ENCODE measurements at regions not wholly inside any gene's neighbourhood (a gene's known extent, or its start where the extent isn't known, plus 50 kb on each side); places are given as distances from the start of the nearest gene placed in this dataset.

DNA sequence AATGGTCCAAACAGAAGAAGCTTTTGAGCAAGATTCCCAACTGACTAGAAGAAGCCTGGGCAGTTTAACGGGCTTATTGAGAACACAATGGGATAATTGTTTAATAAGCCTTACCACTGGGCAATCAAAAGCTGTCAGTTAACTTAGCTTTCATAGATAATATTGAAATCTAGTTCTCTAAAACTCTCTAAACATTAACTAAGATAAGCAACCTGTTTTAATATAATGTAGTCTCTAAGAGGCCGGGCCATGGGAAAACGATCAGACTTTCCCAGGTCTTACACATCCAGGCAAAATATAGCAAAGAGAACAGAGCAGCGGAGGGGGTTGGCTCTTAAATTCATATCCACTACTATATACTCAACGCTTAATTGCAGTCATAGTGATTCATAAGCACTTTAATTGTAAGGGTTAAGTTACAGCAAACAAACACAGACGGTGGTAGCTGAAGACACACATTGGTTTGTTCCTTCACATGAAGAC lies 128.0 kb upstream of the FAM83B start:
- Histone ChIP-seq H3K36me3 (no peaks in the 10 kb centered on the region), H3K4me3 (no peak overlapping the region), H3K27ac (no peak overlapping the region), H3K9me3 (no peaks in the 10 kb centered on the region), H3K4me1 (no peaks in the 10 kb centered on the region), H3K27me3 (no peaks in the 10 kb centered on the region)
- DNase-seq (no peak), ATAC-seq (no peak)
- TF ChIP-seq, protein P1, sequence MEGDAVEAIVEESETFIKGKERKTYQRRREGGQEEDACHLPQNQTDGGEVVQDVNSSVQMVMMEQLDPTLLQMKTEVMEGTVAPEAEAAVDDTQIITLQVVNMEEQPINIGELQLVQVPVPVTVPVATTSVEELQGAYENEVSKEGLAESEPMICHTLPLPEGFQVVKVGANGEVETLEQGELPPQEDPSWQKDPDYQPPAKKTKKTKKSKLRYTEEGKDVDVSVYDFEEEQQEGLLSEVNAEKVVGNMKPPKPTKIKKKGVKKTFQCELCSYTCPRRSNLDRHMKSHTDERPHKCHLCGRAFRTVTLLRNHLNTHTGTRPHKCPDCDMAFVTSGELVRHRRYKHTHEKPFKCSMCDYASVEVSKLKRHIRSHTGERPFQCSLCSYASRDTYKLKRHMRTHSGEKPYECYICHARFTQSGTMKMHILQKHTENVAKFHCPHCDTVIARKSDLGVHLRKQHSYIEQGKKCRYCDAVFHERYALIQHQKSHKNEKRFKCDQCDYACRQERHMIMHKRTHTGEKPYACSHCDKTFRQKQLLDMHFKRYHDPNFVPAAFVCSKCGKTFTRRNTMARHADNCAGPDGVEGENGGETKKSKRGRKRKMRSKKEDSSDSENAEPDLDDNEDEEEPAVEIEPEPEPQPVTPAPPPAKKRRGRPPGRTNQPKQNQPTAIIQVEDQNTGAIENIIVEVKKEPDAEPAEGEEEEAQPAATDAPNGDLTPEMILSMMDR (IDR thresholded peaks at IDR 0.05): no peak
- intact Hi-C loops (cut with DNase I): loop anchor here in 9 of 10 donors (2.0 to 10.0 kb wide), 6 partner anchors 42 to 734 kb away; no protein-coding TSS in a partner anchor
- 61 to 72% methylated on average over 6 of the region's 6 CpGs for WGBS, 2 donors

DNA sequence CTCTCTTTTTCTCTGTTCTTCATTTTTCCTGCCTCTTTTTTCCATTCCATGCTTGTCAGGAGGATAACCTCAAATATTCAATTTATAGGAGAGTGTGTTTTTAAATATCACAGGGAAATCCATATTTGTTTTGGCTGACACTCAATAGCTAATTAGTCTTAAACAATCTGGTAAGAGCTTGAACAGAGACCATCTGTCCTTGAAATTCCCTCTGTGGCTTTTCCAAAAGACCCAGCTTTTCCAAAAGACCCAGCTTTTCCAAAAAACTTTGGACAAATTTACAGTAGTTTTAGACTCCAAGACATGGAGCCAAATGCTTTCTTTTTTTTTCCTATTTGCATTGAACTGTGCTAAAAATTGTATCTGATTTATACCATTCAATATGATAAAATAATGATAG lies 127.4 kb upstream of the FAM83B start:
- Histone ChIP-seq H3K36me3 (no peaks in the 10 kb centered on the region), H3K4me3 (no peak overlapping the region), H3K27ac (no peak overlapping the region), H3K27me3 (no peaks in the 10 kb centered on the region), H3K9me3 (no peaks in the 10 kb centered on the region), H3K4me1 (no peaks in the 10 kb centered on the region)
- intact Hi-C loops (cut with DNase I): loop anchor here in 9 of 10 donors (2.0 to 10.0 kb wide), 6 partner anchors 42 to 734 kb away; no protein-coding TSS in a partner anchor
- TF ChIP-seq, protein P1 (IDR thresholded peaks at IDR 0.05): no peak
- no peak for DNase-seq
- no peak for ATAC-seq

DNA sequence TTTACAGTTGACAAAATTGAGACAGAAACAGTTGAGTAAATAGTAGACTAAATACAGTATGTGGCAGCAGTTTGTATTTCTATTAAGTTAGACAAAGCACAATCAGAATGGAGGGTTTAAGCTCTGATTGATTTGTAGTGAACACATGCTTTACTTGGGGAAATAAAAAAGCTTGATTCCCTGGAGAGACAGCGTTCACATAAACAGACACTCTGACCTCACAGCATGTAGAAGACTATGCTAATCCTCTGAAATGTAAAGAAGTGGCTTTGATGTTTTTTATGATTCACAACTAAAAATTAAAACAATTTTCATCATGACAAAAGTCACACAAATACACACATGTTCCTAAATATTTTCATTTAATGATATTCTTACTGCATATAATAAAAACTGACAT lies 126.9 kb upstream of the FAM83B start:
- TF ChIP-seq, protein P1 (IDR thresholded peaks at IDR 0.05): no peak
- Histone ChIP-seq H3K27ac (no peak overlapping the region), H3K36me3 (no peaks in the 10 kb centered on the region), H3K4me1 (no peaks in the 10 kb centered on the region), H3K27me3 (no peaks in the 10 kb centered on the region), H3K9me3 (no peaks in the 10 kb centered on the region), H3K4me3 (no peak overlapping the region)
- ATAC-seq (no peak), DNase-seq (no peak)
- intact Hi-C loops (cut with DNase I): loop anchor here in 9 of 10 donors (2.0 to 10.0 kb wide), 6 partner anchors 41 to 735 kb away; no protein-coding TSS in a partner anchor
- WGBS, 2 donors: 0 to 38% methylated on average over 1 of the region's 1 CpG

GRCh38 chr6:54722328-54722727 lies 124.2 kb upstream of the FAM83B start:
- Histone ChIP-seq H3K4me3 (no peak overlapping the region), H3K27me3 (no peaks in the 10 kb centered on the region), H3K4me1 (no peaks in the 10 kb centered on the region), H3K27ac (no peak overlapping the region), H3K9me3 (no peaks in the 10 kb centered on the region), H3K36me3 (no peaks in the 10 kb centered on the region)
- 80 to 88% methylated on average over 3 of the region's 3 CpGs for WGBS, 2 donors
- no peak for DNase-seq
- no peak for ATAC-seq
- TF ChIP-seq, protein P1 (IDR thresholded peaks at IDR 0.05): no peak
- intact Hi-C loops (cut with DNase I): no loop called here
